HG03064 (cell line): ENCODE measurements at regions not wholly inside any gene's neighbourhood (a gene's known extent, or its start where the extent isn't known, plus 50 kb on each side); places are given as distances from the start of the nearest gene placed in this dataset.

Source experiments
- ATAC-seq: cut with Tn5 transposase; IDR thresholded peaks from one replicate; pipeline ENCODE4 v1.9.1; 2021; ENCODE audit warnings: low read depth; ENCODE audit not compliant: unreplicated experiment

GRCh38 chr4:38610966-38611431, 53.0 kb upstream of the KLF3 start:
- ATAC-seq: no peak

- ATAC-seq: no peak
Observed at GRCh38 chr4:38611676-38612075, 52.3 kb upstream of the KLF3 start.

- ATAC-seq: no peak
Observed at GRCh38 chr4:38612646-38613414, 51.2 kb upstream of the KLF3 start.
